ENCODE measurements at regions not wholly inside any gene's neighbourhood (a gene's known extent, or its start where the extent isn't known, plus 50 kb on each side); places are given as distances from the start of the nearest gene placed in this dataset.
"Not testable (repeated sequence)": the region's sequence is repeated elsewhere in the genome, so short reads cannot be mapped to it uniquely, and the experiment has no call there.

DNA sequence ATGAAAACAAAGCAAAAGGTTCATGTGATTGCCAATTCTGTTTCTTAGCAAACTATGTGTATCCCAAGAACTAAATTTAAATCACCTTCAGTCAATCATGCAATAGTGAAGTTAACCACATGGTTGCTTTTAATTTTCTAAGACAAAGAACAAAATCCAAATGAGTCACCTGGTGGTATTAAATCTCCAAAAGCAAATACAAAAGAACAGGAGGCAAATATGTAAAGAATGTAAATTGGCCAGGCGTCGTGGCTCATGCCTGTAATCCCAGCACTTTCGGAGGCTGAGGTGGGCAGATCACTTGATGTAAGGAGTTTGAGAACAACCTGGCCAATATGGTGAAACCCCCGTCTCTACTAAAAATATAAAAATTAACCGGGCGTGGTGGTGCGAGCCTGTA, 54.2 kb upstream of the PIK3R4 start:
- H3K4me3 ChIP-seq (ENCODE audit: low read depth, low read length), result no peak overlapping the region
- no peak for DNase-seq (ENCODE audit: low read depth)
- TF ChIP-seq POLR2A (IDR thresholded peaks at IDR 0.05; ENCODE audit: extremely low read depth, insufficient read length) (no peak), MAX (IDR thresholded peaks at IDR 0.05; ENCODE audit: low read depth, low read length) (no peak), MYC (IDR thresholded peaks at IDR 0.05; ENCODE audit: low read depth, low read length) (no peak), CTCF (IDR thresholded peaks at IDR 0.05; ENCODE audit: low read depth, low read length) (no peak)

GRCh38 chr3:130801473-130801872, 54.8 kb upstream of the PIK3R4 start:
- TF ChIP-seq MAX (IDR thresholded peaks at IDR 0.05; ENCODE audit: low read depth, low read length) (no peak), POLR2A (IDR thresholded peaks at IDR 0.05; ENCODE audit: extremely low read depth, insufficient read length) (no peak), MYC (IDR thresholded peaks at IDR 0.05; ENCODE audit: low read depth, low read length) (no peak), CTCF (IDR thresholded peaks at IDR 0.05; ENCODE audit: low read depth, low read length) (no peak)
- H3K4me3 ChIP-seq (ENCODE audit: low read depth, low read length), result no peak overlapping the region
- DNase-seq (ENCODE audit: low read depth), result no peak

DNA sequence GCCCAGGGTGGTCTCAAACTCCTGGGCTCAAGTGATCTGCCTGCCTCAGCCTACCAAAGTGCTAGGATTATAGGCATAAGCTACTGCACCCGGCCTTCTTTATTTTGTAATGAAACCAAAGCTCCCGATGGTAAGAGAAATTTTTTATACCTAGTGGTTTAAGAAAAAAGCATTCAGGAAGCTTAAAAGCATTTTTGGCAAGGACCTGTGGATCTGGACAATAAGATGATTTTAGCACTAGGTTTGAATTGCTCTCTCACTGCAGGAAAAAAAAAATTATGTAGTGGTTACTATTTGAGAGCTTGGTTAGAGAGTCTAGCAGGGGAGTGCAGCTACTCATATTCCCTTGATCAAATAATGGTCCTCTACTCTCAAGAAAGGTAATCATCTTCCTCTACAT, 64.9 kb upstream of the PIK3R4 start:
- DNase-seq (ENCODE audit: low read depth), result no peak
- no peak for TF ChIP-seq MYC (IDR thresholded peaks at IDR 0.05; ENCODE audit: low read depth, low read length)
- TF ChIP-seq MAX (IDR thresholded peaks at IDR 0.05; ENCODE audit: low read depth, low read length), result no peak
- no peak for TF ChIP-seq POLR2A (IDR thresholded peaks at IDR 0.05; ENCODE audit: extremely low read depth, insufficient read length)
- H3K4me3 ChIP-seq (ENCODE audit: low read depth, low read length), result no peak overlapping the region

- H3K4me3 ChIP-seq (ENCODE audit: low read depth, low read length), result no peak overlapping the region
- no peak for TF ChIP-seq MAX (IDR thresholded peaks at IDR 0.05; ENCODE audit: low read depth, low read length)
- no peak for TF ChIP-seq POLR2A (IDR thresholded peaks at IDR 0.05; ENCODE audit: extremely low read depth, insufficient read length)
- TF ChIP-seq CTCF (IDR thresholded peaks at IDR 0.05; ENCODE audit: low read depth, low read length), result no peak
- no peak for TF ChIP-seq MYC (IDR thresholded peaks at IDR 0.05; ENCODE audit: low read depth, low read length)
- DNase-seq (ENCODE audit: low read depth), result no peak
These were observed 68.3 kb upstream of the PIK3R4 start for GRCh38 chr3:130814691-130815472.

- H3K4me3 ChIP-seq (ENCODE audit: low read depth, low read length), result no peak overlapping the region
- DNase-seq (ENCODE audit: low read depth), result no peak
- no peak for TF ChIP-seq MYC (IDR thresholded peaks at IDR 0.05; ENCODE audit: low read depth, low read length)
- TF ChIP-seq MAX (IDR thresholded peaks at IDR 0.05; ENCODE audit: low read depth, low read length), result no peak
- TF ChIP-seq POLR2A (IDR thresholded peaks at IDR 0.05; ENCODE audit: extremely low read depth, insufficient read length), result no peak
- TF ChIP-seq CTCF (IDR thresholded peaks at IDR 0.05; ENCODE audit: low read depth, low read length), result no peak
These were observed 70.2 kb upstream of the PIK3R4 start for GRCh38 chr3:130816561-130817445.

DNA sequence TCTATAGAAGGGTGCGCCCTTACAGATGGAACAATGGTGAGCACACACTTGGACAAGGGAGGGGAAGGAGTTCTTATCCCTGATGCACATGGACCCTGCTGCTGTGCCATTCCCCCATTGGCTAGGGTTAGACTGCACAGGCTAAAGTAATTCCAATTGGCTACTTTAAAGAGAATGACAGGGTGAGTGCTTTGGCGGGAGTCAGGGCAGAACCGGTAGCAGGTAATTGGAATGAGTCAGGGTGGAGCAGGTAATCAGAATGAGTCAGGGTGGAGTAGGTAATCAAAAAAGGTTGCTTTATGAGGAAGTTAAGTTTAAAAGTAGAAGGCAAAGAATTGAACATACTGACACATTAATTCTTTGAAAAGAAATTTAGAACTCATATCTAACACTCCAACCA, 71.4 kb upstream of the PIK3R4 start:
- H3K4me3 ChIP-seq (ENCODE audit: low read depth, low read length); DNase-seq (ENCODE audit: low read depth): not testable (repeated sequence)

Measured in NB4 (cell line).